Ammon's horn (tissue), 1 donor: ENCODE measurements at regions not wholly inside any gene's neighbourhood (a gene's known extent, or its start where the extent isn't known, plus 50 kb on each side); places are given as distances from the start of the nearest gene placed in this dataset.
A peak's percentile ranks its signal among the peaks of the same experiment; 100 is the strongest.
"Not testable (repeated sequence)": the region's sequence is repeated elsewhere in the genome, so short reads cannot be mapped to it uniquely, and the experiment has no call there.

Experiments
- DNase-seq: peaks from one replicate; pipeline ENCODE4 v3.0.0-alpha.2; 2016; ENCODE audit warnings: low spot score

DNA sequence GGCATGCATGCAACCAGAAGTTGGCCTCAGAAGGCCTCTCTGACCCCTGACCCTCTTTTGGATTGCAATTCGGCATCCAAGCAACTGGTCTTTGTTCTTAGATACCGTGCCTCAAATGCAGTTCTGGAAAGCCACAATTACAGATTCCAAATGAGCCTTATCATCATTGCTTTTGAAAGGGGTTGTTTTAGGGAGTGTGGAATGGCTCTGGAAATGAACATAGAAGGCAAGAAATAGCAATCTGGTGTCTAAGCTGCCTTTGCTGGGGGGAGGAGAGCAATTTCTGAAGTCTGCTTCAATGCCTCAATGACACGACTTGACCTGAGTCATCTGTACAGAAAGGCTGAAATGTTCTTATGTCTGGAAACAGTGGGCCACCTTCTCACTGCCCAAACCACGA lies 250.1 kb downstream of the NUAK1 start:
- DNase-seq: no peak

DNA sequence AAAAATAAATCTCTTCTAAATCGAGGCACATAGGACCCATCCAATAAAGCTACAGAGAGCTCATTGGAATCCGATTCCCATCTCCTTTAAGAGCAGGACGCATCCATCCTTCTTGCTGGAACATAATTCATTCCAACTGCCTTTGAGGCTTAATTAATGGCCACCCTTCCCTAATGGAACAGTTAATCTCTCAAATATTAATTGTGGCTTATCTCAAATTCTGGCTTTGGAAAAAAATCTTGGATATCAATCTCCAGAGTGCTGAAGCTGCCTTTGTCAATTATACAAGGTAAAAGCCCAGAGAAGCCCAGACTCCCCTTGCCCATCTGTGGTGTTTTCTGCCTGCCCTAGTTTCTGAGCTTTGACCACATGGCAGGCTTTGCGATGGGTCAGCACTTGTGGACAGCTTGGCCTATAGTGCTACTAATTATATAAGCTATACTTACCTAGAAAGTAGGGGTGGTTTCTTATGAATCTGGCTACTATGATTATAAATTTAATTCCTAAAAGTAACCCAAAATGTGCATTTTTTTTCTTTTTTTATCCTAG lies 246.3 kb downstream of the NUAK1 start:
- no peak for DNase-seq

DNA sequence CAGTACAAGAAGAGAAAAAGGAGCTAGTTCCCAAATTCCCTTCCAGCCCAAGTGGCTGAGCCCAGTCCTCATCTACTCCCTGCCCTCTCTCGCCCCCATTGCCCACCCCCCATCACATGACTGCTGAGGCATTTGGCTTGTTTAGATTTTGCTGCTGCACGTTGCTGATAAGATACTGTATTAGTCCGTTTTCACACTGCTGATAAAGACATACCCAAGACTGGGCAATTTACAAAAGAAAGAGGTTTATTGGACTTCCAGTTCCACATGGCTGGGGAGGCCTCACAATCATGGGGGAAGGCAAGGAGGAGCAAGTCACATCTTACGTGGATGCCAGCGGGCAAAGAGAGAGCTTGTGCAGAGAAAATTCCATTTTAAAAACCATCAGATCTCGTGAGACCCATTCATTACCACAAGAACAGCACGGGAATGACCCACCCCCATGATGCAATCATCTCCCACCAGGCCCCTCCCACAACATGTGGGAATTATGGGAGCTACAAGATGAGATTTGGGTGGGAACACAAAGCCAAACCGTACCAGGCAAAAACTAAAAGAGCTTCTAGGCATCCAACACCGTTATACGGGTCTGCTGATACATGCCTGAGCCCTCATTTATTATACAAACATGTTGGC lies 243.4 kb downstream of the NUAK1 start:
- not testable (repeated sequence) for DNase-seq

DNA sequence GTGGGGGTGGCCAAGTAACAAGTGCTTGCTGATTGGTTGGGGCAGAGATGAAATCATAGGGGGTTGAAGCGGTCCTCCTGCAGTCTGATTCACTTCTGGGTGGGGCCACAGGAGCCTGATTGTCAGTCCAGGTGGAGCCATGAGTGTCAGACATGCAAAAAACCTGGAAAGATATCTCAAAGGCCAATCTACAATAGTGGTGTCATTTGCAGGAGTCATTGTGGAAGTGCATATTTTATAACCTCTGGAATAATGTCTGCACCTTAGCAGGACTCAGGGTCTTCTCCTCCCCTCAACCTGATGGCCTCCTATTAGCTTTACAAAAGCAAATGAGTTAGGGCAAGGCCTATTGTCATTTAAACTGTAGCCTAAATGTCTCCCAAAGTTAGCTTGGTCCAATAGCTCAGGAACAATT lies 241.4 kb downstream of the NUAK1 start:
- DNase-seq: no peak

DNA sequence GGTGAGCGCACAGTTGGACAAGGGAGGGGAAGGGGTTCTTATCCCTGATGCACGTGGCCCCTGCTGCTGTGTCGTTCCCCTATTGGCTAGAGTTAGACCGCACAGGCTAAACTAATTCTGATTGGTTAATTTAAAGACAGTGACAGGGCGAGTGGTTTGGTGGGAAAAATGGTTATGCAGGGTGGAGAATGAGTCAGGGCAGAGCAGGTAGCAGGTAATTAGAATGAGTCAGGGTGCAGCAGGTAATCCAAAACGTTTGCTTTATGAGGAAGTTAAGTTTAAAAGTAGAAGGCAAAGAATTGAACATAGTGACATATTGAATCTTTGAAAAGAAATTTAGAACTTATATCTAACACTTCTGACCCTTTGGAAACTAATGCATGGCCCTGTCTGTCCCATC lies 240.5 kb downstream of the NUAK1 start:
- not testable (repeated sequence) for DNase-seq

DNA sequence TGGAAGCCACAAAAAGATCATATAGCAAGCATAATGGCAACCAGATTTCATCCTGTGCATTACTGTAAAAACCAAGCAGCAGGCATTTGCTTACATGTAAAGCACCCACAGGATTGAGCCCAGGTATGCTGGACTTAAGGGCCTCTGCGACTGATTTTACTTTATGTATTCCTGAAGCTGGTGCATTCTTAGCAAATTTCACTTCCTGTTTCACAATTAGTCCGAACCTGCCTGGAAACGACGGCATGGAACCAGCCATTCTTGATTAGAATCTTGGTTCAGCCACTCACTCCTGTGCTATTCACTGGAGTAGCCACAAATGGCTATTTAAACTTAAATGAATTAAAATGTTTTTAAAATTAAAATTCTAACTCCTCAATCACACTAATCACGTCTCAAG lies 239.2 kb downstream of the NUAK1 start:
- peak; percentile 20 for DNase-seq

DNA sequence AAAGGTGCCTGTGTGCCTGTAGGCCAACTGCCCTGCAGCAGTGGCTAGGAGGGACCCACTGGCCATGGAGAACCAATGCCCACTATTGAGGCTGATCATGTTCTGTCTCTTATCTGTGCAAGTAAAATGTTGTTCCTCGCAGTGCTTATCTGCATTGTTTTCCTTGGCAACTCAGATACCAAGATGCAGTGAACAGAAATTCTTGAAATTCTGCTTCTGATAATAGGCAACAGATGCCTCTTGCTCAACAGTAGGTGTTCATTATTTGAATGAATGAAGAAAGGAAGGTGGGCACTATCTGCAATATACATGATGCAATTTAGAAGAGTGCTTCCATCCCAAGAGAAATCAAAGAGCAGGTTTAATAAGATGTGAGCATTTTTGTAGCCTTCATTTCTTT lies 232.2 kb downstream of the NUAK1 start:
- DNase-seq: no peak

DNA sequence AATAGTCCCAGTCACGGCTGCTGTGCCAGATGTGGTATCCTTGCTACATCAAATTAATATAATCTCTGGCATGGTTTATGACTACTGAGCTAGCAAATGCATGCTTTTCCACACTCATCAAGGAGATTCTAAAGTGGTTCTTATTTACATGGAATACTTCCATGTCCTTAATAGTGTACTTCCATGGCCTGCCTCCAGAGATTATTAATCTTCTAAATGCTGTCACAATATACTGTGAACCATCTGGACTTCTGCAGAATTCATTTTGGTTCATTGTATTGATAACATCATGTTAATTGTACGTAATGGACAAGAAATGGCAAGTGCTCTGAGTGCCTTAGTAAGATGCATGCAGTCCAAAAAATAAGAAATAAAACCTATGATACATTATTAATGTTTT lies 230.8 kb downstream of the NUAK1 start:
- no peak for DNase-seq

DNA sequence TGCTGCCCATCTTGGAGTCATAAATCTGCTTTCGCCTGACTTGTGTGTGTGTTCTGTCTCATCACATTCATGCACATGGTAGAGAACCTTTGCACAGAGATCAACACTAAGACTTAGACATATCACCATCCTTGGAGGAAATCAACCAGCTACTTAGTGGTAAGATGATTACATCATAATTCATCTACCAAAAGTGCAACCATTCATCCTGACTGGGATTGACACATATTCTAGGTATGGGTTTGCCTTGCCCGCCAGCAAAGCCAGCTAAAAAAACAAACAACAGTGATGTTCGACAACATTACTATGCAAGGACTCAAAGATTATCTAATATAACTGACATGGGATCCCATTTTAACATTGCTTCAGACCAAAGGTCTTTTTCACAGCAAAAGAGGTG lies 228.7 kb downstream of the NUAK1 start:
- DNase-seq: no peak

DNA sequence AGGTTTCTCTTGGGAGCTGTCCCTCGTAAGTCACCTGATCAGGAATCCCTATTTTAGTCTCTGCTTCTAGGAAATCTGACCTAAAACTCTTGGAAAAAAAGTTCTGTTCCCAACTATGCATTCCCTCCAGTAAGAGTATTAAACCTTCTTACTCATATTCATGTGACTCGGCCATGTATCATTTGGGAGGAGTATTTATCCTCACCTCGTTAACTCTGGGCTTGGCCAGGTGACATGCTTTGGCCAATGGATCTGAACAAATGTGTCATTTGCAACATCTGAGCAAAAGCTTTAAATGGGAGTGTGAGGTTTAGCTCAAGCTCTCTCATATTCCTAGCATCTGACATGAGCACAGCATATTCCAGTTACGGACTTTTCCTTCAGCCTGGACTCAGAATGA lies 226.8 kb downstream of the NUAK1 start:
- no peak for DNase-seq

DNA sequence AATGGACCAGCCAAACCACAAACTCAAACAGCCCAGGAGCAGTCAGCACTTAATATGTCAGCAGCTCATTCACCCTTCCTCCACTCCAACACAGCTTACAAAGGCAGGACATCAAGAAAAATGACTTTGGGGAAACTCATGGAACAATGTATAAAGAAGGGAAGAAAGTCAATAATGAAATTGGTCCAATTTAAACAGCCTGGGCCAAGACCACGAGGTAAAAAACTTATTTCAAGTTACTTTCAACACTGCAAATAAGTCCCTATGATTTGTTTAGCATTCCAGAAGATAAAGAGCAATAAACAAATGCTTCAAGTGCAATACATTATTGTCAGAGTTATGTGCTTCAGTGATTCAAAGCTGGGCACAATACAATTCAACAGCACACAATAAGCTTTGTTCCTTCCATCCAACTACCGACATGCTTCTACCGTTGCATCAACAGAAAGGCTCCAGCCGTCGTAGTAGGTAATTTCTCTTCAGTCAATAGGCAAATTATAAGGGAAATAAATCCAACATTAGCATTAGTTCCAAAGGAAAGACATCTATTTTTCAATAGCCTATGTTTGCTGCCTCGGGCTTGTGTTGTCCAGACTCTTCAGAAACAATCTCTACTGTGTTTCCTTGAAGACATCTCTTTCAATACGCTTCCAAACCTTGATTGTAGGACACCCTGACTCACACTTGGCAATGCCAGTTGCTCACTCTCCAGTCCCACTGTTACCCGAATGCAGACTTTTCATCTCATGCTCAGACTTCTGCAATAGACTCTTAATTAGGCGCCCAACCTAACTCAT lies 225.7 kb downstream of the NUAK1 start:
- DNase-seq: no peak

DNA sequence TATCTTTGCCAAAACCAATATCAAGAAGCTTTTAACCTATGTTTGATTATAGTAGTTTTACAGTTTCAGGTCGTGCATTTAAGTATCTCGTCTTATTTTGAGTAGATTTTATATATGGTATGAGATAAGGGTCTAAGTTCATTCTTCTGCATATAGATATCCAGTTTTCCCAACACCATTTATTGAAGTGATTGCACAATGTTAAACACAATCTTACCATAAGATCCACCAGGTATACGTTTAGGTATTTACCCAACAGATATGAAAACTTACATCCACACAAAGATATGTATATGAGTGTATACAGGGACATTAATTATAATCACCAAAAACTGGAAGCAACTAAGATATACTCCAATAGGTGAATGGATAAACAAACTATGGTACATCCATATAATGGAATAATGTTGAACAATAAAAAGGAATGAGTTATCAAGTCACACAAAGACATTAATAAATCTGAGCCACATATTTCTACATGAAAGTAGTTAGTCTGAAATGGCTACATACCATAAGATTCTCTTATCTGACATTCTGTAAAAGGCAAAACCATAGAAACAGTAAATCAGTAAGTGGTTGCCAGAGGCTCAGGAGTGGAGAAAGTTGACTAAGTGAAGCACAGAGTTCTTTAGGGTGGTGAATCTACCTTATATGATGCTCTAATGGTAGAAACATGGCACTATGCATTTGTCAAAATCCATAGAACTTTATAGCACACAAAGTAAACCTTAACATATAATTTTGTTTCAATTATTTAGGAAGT lies 222.6 kb downstream of the NUAK1 start:
- DNase-seq: no peak

DNA sequence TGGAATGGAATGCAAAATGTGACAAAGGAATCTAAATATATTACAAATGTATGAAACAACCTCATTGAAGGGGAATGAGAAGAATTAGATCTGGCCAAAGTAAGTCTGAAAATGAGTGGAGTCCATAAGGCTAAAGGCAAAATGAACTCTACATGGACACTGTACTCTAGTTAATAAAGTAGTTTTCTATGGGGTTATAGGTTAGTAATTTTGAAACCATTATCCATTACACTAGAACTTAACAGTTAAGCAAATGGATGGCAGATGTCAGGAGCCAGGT lies 222.1 kb downstream of the NUAK1 start:
- DNase-seq: no peak

DNA sequence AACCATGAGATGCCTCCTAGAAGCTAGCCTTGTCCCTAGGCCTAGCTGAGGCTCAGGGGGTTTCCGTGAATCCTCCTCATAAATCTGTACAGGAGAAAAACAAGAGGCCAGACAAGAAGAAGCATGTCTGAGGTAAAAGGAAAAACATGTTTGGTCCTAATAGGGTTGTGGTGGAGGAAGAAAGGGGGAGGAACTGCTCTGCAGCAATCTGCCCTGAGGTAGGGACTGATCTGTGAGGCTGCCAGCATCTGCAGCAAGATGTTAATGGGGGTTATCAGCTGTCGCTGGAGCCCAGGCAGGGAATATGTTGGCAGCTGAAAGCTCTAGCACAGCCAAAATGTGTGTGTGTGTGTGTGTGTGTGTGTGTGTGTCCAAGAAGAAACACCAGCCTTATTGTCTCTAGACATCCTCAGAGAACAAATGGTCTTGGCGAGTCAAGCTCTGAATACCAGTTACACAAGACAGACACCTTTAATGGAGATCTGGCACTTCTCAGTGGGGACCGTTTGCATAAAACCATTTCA lies 218.5 kb downstream of the NUAK1 start:
- DNase-seq: peak; percentile 62

DNA sequence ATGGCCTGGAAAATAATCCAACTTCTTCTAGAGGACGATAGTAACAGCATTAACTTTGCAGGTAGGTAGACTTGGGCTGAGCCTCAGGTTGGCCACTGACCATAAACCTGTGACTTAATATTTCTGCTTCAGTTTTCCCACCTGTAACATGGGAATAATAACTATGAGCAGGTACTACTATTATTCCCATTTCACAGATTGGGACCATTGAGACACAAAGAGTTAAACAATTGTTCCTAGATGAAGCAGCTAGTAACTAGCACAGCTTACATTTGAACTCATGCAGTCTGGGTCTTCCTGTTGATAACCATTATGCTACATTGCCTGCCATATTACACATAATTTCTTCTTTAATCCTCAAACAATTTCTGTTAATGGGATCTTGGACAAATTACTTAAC lies 217.7 kb downstream of the NUAK1 start:
- no peak for DNase-seq

DNA sequence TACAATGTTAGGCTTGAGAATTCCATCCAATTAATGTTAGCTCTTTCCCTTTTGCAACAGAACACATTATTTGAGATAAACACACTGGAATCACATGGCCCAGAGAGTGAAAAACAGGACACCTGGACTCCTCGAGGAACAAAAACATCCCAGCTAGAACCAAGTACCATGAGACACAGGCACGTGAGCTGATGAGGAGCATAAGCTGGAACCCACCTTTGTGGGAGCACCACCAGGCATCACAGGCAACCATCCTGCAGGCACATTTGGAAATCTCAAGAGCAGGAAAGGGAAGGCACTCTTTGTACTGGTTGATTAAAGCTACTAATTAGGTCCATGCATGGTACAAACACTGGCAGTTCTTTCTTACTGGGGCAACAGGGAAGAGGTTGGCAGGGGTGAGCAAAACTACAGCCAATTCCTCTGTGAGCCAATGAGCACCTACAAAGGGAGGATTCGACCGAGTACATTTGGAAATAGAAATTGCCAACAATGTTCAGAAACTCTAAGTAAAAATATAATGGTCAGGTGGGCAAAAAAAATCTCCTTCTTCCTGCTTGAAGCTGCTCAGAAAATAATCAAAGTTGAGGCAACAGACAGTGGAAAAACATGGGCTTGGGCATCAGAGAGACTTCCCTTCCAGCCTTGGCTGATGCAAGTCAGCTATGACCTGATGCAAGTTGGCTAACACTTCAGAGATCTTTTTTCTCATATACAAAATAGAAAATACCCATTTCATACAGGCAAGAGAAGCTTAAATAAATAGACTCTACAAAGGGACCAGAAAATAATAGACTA lies 216.7 kb downstream of the NUAK1 start:
- DNase-seq: peak; percentile 64

DNA sequence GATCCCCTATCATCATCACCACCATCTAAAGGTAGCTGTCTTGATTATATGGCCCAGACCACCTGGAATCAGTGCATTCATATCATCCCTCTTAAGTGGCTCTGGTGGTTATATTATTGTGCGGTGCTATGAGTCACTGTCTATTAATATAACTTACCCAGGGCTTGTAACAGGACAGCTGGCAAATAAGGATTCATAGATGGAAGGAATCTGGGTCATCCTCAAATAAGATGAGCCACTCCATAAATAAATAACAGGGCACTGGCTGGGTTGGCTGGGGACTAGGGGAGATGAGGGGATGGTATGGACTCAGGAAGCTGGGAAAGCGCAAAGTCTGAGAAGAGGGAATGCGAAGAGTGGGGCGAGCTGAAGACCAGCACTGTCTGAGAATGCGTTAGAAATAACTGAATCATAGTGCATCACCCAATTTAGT lies 216.1 kb downstream of the NUAK1 start:
- DNase-seq: no peak

DNA sequence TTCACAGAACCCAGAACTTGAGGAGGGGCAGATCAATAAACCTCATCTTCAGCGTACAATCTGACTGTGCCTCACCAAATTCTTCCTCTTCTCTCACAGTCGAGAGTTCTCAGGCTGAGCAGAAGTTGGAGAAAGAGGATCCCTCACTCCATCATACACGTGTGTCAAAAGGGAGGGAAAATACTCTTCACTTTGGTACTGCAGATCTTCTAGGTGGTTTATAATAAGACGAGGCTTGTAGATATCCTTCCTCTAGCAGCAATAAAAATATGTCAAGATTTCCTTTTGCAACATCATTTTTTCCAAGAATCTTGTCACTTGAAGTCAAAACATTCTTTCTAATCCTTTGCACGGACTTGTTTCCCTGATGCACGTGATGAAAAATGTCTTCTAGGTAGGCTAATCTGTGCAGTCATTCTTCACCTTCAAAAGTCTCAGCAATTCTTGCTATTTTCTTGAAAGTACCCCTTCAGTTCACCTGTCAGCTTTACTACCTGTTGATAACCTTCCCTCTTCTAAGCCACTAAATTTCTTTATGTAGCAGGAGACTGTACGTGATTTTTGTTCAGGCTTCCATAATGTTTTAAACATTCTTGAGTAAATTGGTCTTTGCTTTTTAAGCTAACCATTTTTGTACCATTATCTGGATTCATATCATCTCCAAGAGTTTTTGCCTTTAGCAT lies 214.1 kb downstream of the NUAK1 start:
- DNase-seq: no peak

DNA sequence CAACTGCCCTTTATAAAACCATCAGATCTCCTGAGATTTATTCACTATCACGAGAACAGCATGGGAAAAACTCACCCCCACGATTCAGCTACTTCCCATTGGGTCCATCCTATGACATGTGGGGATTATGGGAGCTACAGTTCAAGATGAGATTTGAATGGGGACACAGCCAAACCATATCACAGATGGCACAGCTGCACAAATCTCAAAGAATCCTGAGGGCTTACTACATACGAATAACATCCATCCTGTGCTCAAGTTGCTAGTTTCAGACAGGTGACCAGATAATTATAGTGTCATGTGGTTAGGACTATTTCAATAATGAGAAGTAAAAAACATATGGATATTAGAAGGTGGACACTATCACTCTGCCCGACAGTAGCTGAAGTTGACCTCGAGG lies 211.2 kb downstream of the NUAK1 start:
- no peak for DNase-seq

DNA sequence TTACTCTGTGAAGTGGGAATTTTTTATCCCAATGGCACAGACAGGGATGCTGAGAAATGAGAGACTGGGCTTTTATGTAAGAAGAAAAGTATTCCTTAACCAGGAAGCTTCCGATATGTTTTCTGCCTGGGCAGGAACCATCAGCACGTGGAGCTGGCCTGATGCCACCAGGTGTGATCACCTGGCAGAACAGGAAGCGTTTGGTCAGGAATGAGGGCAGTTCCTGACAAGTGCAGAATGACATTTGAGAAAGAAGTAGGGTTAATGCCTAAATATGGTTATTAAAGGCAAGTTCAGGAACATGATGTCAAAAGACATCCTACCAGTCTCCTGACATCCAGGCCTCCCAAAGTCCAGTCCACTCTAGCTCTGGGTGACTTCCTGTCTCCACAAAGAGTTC lies 210.3 kb downstream of the NUAK1 start:
- DNase-seq: no peak

DNA sequence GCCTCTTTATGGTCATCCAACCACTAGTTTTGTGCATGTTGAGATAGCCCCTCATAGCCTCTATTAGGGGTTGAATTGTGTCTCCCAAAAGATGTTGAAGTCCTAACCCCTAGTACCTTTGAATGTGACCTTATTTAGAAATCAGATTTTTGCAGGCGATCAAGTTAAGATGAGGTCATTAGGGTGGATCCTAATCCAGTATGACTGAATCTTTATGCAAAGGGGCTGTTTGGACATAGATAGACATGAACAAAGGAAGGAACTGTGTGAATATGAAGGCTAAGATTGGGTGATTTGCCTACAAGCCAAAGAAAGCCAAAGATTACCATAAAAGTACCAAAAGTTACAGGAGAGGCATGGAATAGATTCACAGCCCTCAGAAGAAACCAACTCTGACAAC lies 209.6 kb downstream of the NUAK1 start:
- no peak for DNase-seq
